IMR-90 (cell line): ENCODE measurements at regions not wholly inside any gene's neighbourhood (a gene's known extent, or its start where the extent isn't known, plus 50 kb on each side); places are given as distances from the start of the nearest gene placed in this dataset.

Experiments
- ATAC-seq: fragments of 200-7000 bp; cut with Tn5 transposase; 2 replicates; pipeline ENCODE4 v1.9.1; 2020; ENCODE audit warnings: low read depth, mild to moderate bottlenecking, moderate library complexity
- BruUV-seq: library from RNA; stranded (reverse); fragments of 400-500 nt; replicated peaks from 2 replicates; lab custom pipeline; 2021; lab: Mats Ljungman, UMichigan
- CTCF ChIA-PET: fragments of 300-600 bp; formaldehyde crosslinking; extraction: SDS; loops from one replicate; lab custom pipeline; 2021; ENCODE audit warnings: antibody characterized with exemption; lab: Yijun Ruan, JAX
- POLR2A ChIA-PET: fragments of 300-600 bp; sonication (Branson Sonifier 250); formaldehyde crosslinking; loops from one replicate; lab custom pipeline; 2022; ENCODE audit warnings: antibody characterized with exemption; ENCODE audit not compliant: unreplicated experiment; lab: Charles Lee
- DNase-seq: peaks from one replicate; pipeline ENCODE4 v3.0.0; 2013
- H2AFZ ChIP-seq: replicated peaks from 2 replicates; pipeline ENCODE3; 2013; ENCODE audit warnings: low read length, mild to moderate bottlenecking; ENCODE audit not compliant: poor library complexity
- H2AK5ac ChIP-seq: 2 replicates; pipeline ENCODE4 v1.6.1; 2013; ENCODE audit warnings: low read depth, low read length, inconsistent platforms
- H2AK9ac ChIP-seq: replicated peaks from 2 replicates; pipeline ENCODE3; 2013; ENCODE audit warnings: mild to moderate bottlenecking, low read depth, low read length, moderate library complexity; ENCODE audit not compliant: poor library complexity
- H2BK120ac ChIP-seq: 2 replicates; pipeline ENCODE4 v1.6.1; 2013; ENCODE audit warnings: low read depth, low read length, inconsistent platforms
- H2BK15ac ChIP-seq: 3 replicates; pipeline ENCODE4 v1.6.1; 2013; ENCODE audit warnings: low read depth, low read length, inconsistent platforms
- H2BK20ac ChIP-seq: 2 replicates; pipeline ENCODE4 v1.6.1; 2013; ENCODE audit warnings: low read depth, mild to moderate bottlenecking, inconsistent platforms, low read length, moderate library complexity
- H2BK5ac ChIP-seq: 2 replicates; pipeline ENCODE4 v1.6.1; 2013; ENCODE audit warnings: mild to moderate bottlenecking, low read depth, low read length, inconsistent platforms; ENCODE audit not compliant: poor library complexity, severe bottlenecking
- H3K14ac ChIP-seq: replicated peaks from 2 replicates; pipeline ENCODE4 v1.6.1; 2013; ENCODE audit warnings: low read depth, low read length, inconsistent platforms
- H3K18ac ChIP-seq: 2 replicates; pipeline ENCODE4 v1.6.1; 2013; ENCODE audit warnings: low read depth, low read length, control low read depth
- H3K23ac ChIP-seq: 2 replicates; pipeline ENCODE4 v1.6.1; 2013; ENCODE audit warnings: low read depth, low read length, inconsistent platforms
- H3K27ac ChIP-seq: 2 replicates; pipeline ENCODE4 v1.5.1; 2013; ENCODE audit warnings: mild to moderate bottlenecking, control low read depth, low read length; ENCODE audit not compliant: insufficient read depth
- H3K27me3 ChIP-seq: 2 replicates; pipeline ENCODE4 v1.6.1; 2013; ENCODE audit warnings: low read length; ENCODE audit not compliant: control insufficient read depth, insufficient read depth
- H3K36me3 ChIP-seq: 2 replicates; pipeline ENCODE4 v1.6.1; 2013; ENCODE audit warnings: low read length, mixed read lengths; ENCODE audit not compliant: control insufficient read depth, insufficient read depth
- H3K4ac ChIP-seq: 2 replicates; pipeline ENCODE4 v1.6.1; 2013; ENCODE audit warnings: low read depth, low read length, inconsistent platforms
- H3K4me1 ChIP-seq: 2 replicates; pipeline ENCODE4 v1.6.1; 2013; ENCODE audit warnings: low read length, mixed read lengths; ENCODE audit not compliant: control insufficient read depth, insufficient read depth
- H3K4me2 ChIP-seq: 2 replicates; pipeline ENCODE4 v1.6.1; 2013; ENCODE audit warnings: low read depth, mild to moderate bottlenecking, control low read depth, low read length, moderate library complexity
- H3K4me3 ChIP-seq: 2 replicates; pipeline ENCODE4 v1.5.1; 2013; ENCODE audit warnings: low read depth, mild to moderate bottlenecking, control low read depth, low read length, moderate library complexity; ENCODE audit not compliant: insufficient read depth
- H3K56ac ChIP-seq: 2 replicates; pipeline ENCODE4 v1.6.1; 2013; ENCODE audit warnings: low read length, inconsistent platforms; ENCODE audit not compliant: insufficient read depth; ENCODE audit errors: extremely low read depth
- H3K79me1 ChIP-seq, 2 experiments: 2 replicates each; pipeline ENCODE4 v1.6.1; 2013; ENCODE audit warnings: low read length in 2 of 2, inconsistent platforms in 1 of 2, low read depth in 1 of 2
- H3K9ac ChIP-seq: 2 replicates; pipeline ENCODE4 v1.6.1; 2013; ENCODE audit warnings: low read depth, low read length, control low read depth
- H3K9me1 ChIP-seq: 2 replicates; pipeline ENCODE4 v1.6.1; 2013; ENCODE audit warnings: low read length, inconsistent platforms; ENCODE audit not compliant: insufficient read depth
- H3K9me3 ChIP-seq: 2 replicates; pipeline ENCODE4 v1.6.1; 2013; ENCODE audit warnings: low read length; ENCODE audit not compliant: control insufficient read depth, insufficient read depth
- H4K20me1 ChIP-seq: 2 replicates; pipeline ENCODE4 v1.6.1; 2013; ENCODE audit warnings: low read length, inconsistent platforms; ENCODE audit not compliant: insufficient read depth
- H4K5ac ChIP-seq: 2 replicates; pipeline ENCODE4 v1.6.1; 2013; ENCODE audit warnings: mild to moderate bottlenecking, low read depth, low read length, control low read depth
- H4K8ac ChIP-seq, 2 experiments: 2 replicates each; pipeline ENCODE4 v1.6.1; 2013; ENCODE audit warnings: low read depth in 2 of 2, low read length in 2 of 2, control low read depth in 1 of 2, inconsistent platforms in 1 of 2
- H4K91ac ChIP-seq: 2 replicates; pipeline ENCODE4 v1.6.1; 2013; ENCODE audit warnings: low read depth, low read length, inconsistent platforms; ENCODE audit not compliant: insufficient read depth
- BHLHE40 ChIP-seq: fragments of 150-350 bp; IDR thresholded peaks from 2 replicates; pipeline ENCODE4 v1.6.1; 2016; ENCODE audit warnings: mild to moderate bottlenecking, low read depth, low read length
- CEBPB ChIP-seq: IDR thresholded peaks from 2 replicates; pipeline ENCODE4 v1.6.1; 2012; ENCODE audit warnings: low read depth, low read length, improper control_type of control experiment
- CHD1 ChIP-seq: IDR thresholded peaks from 2 replicates; pipeline ENCODE4 v1.6.1; 2012; ENCODE audit warnings: low read depth, low read length, improper control_type of control experiment
- FOS ChIP-seq: fragments of 150-350 bp; IDR thresholded peaks from 2 replicates; pipeline ENCODE4 v1.6.1; 2016; ENCODE audit warnings: low read depth, low read length
- MAFK ChIP-seq: IDR thresholded peaks from 2 replicates; pipeline ENCODE4 v1.6.1; 2012; ENCODE audit warnings: low read depth, low read length, improper control_type of control experiment
- MAZ ChIP-seq: IDR thresholded peaks from 2 replicates; pipeline ENCODE4 v1.6.1; 2012; ENCODE audit warnings: low read depth, mild to moderate bottlenecking, low read length, improper control_type of control experiment, moderate library complexity, borderline replicate concordance
- POLR2A ChIP-seq: IDR thresholded peaks from 2 replicates; pipeline ENCODE4 v1.6.1; 2012; ENCODE audit warnings: mild to moderate bottlenecking, low read depth, low read length
- SMC3 ChIP-seq: fragments of 150-350 bp; IDR thresholded peaks from 2 replicates; pipeline ENCODE4 v1.6.1; 2016; ENCODE audit warnings: low read depth, mild to moderate bottlenecking, antibody characterized with exemption, low read length, moderate library complexity
- WGBS, 2 experiments: methylation state at CpG; one replicate each; pipeline versions ENCODE4 v1.1.5 to v1.1.7; 2013; ENCODE audit warnings: missing lambda C conversion rate in 2 of 2; ENCODE audit not compliant: insufficient read length in 1 of 2; ENCODE audit errors: extremely low coverage in 2 of 2; 5-methylcytosine and 5-hydroxymethylcytosine counted together
- dilution Hi-C: fragments of 300-500 bp; cut with HindIII; formaldehyde crosslinking; loops from one replicate; pipeline ENCODE4 v1.14.3; 2018; ENCODE audit warnings: low sequenced_read_pairs; ENCODE audit not compliant: unreplicated experiment
- in situ Hi-C: fragments of 300-500 bp; cut with MboI; formaldehyde crosslinking; loops from 3 replicates; pipeline ENCODE4 v1.14.3; 2019; ENCODE audit warnings: low sequenced_read_pairs, inconsistent platforms, mixed read lengths
- intact Hi-C: fragments of 100-400 bp; cut with micrococcal nuclease; formaldehyde crosslinking; loops from 2 replicates; pipeline ENCODE4 v1.10.0; 2022
- TF ChIP-seq, protein P1 (sequence below): fragments of 150-350 bp; IDR thresholded peaks from 2 replicates; pipeline ENCODE4 v1.6.1; 2017; ENCODE audit warnings: mild to moderate bottlenecking, antibody characterized with exemption, low read length, low read depth

DNA sequence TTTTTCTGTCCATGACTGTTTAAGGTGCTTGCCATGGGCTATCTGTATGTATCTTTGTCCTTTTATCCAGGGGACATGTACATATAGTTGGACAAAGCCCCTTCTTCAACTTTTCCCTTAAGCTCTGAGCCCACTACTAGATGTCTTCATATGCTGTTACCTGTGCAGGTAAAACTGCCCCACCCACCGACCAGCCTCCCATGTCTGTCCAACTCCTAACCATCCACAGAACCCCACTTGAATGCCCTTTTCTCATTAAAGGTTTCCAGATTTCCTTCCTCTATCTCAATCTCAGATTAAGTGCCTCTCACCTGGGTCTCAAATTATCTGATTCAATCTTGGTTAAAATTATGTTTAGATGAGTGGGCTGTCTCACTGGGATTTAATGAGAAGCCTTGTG lies 136.3 kb downstream of the RNASET2 start:
- no peak overlapping the region for H2BK120ac ChIP-seq
- no peaks in the 10 kb centered on the region for H3K9me3 ChIP-seq
- intact Hi-C loops (no loop called here), in situ Hi-C loops (no loop called here), dilution Hi-C loops (no loop called here)
- no peak overlapping the region for H2BK5ac ChIP-seq
- no peak overlapping the region for H2BK20ac ChIP-seq
- no peak overlapping the region for H3K18ac ChIP-seq
- WGBS, 2 experiments, result no CpG with 5 or more reads among the region's 1 CpG
- no peak overlapping the region for H3K56ac ChIP-seq
- H4K91ac ChIP-seq, result no peak overlapping the region
- H3K27me3 ChIP-seq, result no peaks in the 10 kb centered on the region
- ChIA-PET CTCF (no interaction called here), POLR2A (no interaction called here)
- H3K9me1 ChIP-seq, result no peaks in the 10 kb centered on the region
- no peak for ATAC-seq
- H4K8ac ChIP-seq, result no peak overlapping the region
- no peak overlapping the region for H2AK9ac ChIP-seq
- no peak overlapping the region for H3K27ac ChIP-seq
- BruUV-seq, result no TSS peak
- no peak overlapping the region for H2AK5ac ChIP-seq
- TF ChIP-seq BHLHE40 (no peak), CEBPB (no peak), POLR2A (no peak), SMC3 (no peak), MAFK (no peak), MAZ (no peak), FOS (no peak), CHD1 (no peak)
- TF ChIP-seq, protein P1, sequence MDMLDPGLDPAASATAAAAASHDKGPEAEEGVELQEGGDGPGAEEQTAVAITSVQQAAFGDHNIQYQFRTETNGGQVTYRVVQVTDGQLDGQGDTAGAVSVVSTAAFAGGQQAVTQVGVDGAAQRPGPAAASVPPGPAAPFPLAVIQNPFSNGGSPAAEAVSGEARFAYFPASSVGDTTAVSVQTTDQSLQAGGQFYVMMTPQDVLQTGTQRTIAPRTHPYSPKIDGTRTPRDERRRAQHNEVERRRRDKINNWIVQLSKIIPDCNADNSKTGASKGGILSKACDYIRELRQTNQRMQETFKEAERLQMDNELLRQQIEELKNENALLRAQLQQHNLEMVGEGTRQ, result no peak
- no peak overlapping the region for H4K5ac ChIP-seq
- no peak overlapping the region for H3K14ac ChIP-seq
- no peak overlapping the region for H2AFZ ChIP-seq
- no peaks in the 10 kb centered on the region for H4K20me1 ChIP-seq
- H3K4me2 ChIP-seq, result no peak overlapping the region
- H3K4me1 ChIP-seq, result no peaks in the 10 kb centered on the region
- H3K4me3 ChIP-seq, result no peak overlapping the region
- no peaks in the 10 kb centered on the region for H3K79me1 ChIP-seq
- DNase-seq, result no peak
- no peak overlapping the region for H3K4ac ChIP-seq
- H3K9ac ChIP-seq, result no peak overlapping the region
- no peaks in the 10 kb centered on the region for H3K36me3 ChIP-seq
- H3K23ac ChIP-seq, result no peak overlapping the region
- no peak overlapping the region for H2BK15ac ChIP-seq
